Body of pancreas (tissue), 4 donors: ENCODE measurements at regions not wholly inside any gene's neighbourhood (a gene's known extent, or its start where the extent isn't known, plus 50 kb on each side); places are given as distances from the start of the nearest gene placed in this dataset.
A peak's percentile ranks its signal among the peaks of the same experiment; 100 is the strongest.

Source experiments
- CTCF ChIP-seq, 7 experiments: fragments of 450-650 bp in 4 of 7; fragments of 200-600 bp in 3 of 7; sonication (generic) in 3 of 7; IDR thresholded peaks; one replicate each; pipeline ENCODE4 v1.5.1; 2016 to 2019; ENCODE audit warnings: antibody characterized with exemption in 7 of 7
- POLR2A ChIP-seq, 3 donors: fragments of 450-650 bp; IDR thresholded peaks; one replicate each; pipeline ENCODE4 v1.6.1; 2016; ENCODE audit warnings: antibody characterized with exemption in 3 of 3, mild to moderate bottlenecking in 2 of 3

- TF ChIP-seq CTCF (IDR thresholded peaks at IDR 0.05) (peak in 5 of 7 experiments; percentile 8 to 48 (median 33)), POLR2A (IDR thresholded peaks at IDR 0.05) (no peak)
These were observed 425.8 kb upstream of the ATXN7L3B start for GRCh38 chr12:74111688-74112360.
